PC-3 (cell line): ENCODE measurements at regions not wholly inside any gene's neighbourhood (a gene's known extent, or its start where the extent isn't known, plus 50 kb on each side); places are given as distances from the start of the nearest gene placed in this dataset.

Experiments used
- ATAC-seq: fragments of 200-7000 bp; cut with Tn5 transposase; 2 replicates; pipeline ENCODE4 v1.9.1; 2020; ENCODE audit warnings: mild to moderate bottlenecking, moderate library complexity
- BruUV-seq: library from RNA; stranded (reverse); fragments of 400-500 nt; replicated peaks from 2 replicates; lab custom pipeline; 2021; lab: Mats Ljungman, UMichigan
- CTCF ChIA-PET: fragments of 300-600 bp; sonication (Branson Sonifier 250); formaldehyde crosslinking; loops from one replicate; lab custom pipeline; 2022; ENCODE audit warnings: antibody characterized with exemption; lab: Charles Lee
- POLR2A ChIA-PET: fragments of 300-600 bp; sonication (Branson Sonifier 250); formaldehyde crosslinking; loops from one replicate; lab custom pipeline; 2022; ENCODE audit warnings: antibody characterized with exemption; ENCODE audit not compliant: unreplicated experiment; lab: Charles Lee
- DNase-seq: peaks from one replicate; pipeline ENCODE4 v3.0.0-alpha.2; 2015
- H2AFZ ChIP-seq: fragments of 300-600 bp; sonication (generic); 2 replicates; pipeline ENCODE4 v1.6.0; 2016; ENCODE audit warnings: antibody characterized with exemption, low read length
- H3F3A ChIP-seq: fragments of 300-600 bp; sonication (generic); one replicate; pipeline ENCODE4 v1.6.0; 2017; ENCODE audit warnings: antibody characterized with exemption, low read length, control low read depth, mild to moderate bottlenecking; ENCODE audit not compliant: unreplicated experiment
- H3K27ac ChIP-seq: fragments of 300-600 bp; sonication (generic); 2 replicates; pipeline ENCODE4 v1.5.1; 2016; ENCODE audit warnings: mild to moderate bottlenecking, low read length
- H3K27me3 ChIP-seq: fragments of 300-600 bp; sonication (generic); 2 replicates; pipeline ENCODE4 v1.6.1; 2016; ENCODE audit warnings: low read length, mixed read lengths
- H3K36me3 ChIP-seq: fragments of 300-600 bp; sonication (generic); 2 replicates; pipeline ENCODE4 v1.6.1; 2016; ENCODE audit warnings: low read depth, mixed run types, low read length, mixed read lengths
- H3K4me1 ChIP-seq: fragments of 300-600 bp; sonication (generic); 2 replicates; pipeline ENCODE4 v1.5.1; 2016; ENCODE audit warnings: low read length; ENCODE audit not compliant: insufficient read depth
- H3K4me2 ChIP-seq: fragments of 300-600 bp; sonication (generic); 2 replicates; pipeline ENCODE4 v1.6.0; 2016; ENCODE audit warnings: low read length
- H3K4me3 ChIP-seq: fragments of 300-600 bp; sonication (generic); 2 replicates; pipeline ENCODE4 v1.5.1; 2016; ENCODE audit warnings: mild to moderate bottlenecking, low read length, mixed read lengths
- H3K79me2 ChIP-seq: fragments of 300-600 bp; sonication (generic); 2 replicates; pipeline ENCODE4 v1.6.1; 2017; ENCODE audit warnings: low read length, mixed read lengths
- H3K9ac ChIP-seq: fragments of 300-600 bp; sonication (generic); 2 replicates; pipeline ENCODE4 v1.6.0; 2016; ENCODE audit warnings: mild to moderate bottlenecking, low read length
- H3K9me2 ChIP-seq: fragments of 300-600 bp; sonication (generic); replicated peaks from 2 replicates; pipeline ENCODE4 v1.6.1; 2016; ENCODE audit warnings: mixed run types, low read length, mixed read lengths
- H3K9me3 ChIP-seq: fragments of 300-600 bp; sonication (generic); 2 replicates; pipeline ENCODE4 v1.6.1; 2016; ENCODE audit warnings: low read length, mixed read lengths
- H4K20me1 ChIP-seq: fragments of 300-600 bp; sonication (generic); 2 replicates; pipeline ENCODE4 v1.6.1; 2016; ENCODE audit warnings: low read length, mixed read lengths
- EZH2 ChIP-seq: fragments of 300-600 bp; sonication (generic); IDR thresholded peaks from one replicate; pipeline ENCODE4 v1.6.1; 2017; ENCODE audit warnings: antibody characterized with exemption, mild to moderate bottlenecking, low read length; ENCODE audit not compliant: unreplicated experiment
- EZH2phosphoT487 ChIP-seq: fragments of 300-600 bp; sonication (generic); IDR thresholded peaks from 2 replicates; pipeline ENCODE4 v1.6.1; 2018; ENCODE audit warnings: mild to moderate bottlenecking, antibody characterized with exemption, low read length, borderline replicate concordance
- intact Hi-C: fragments of 100-400 bp; cut with micrococcal nuclease; formaldehyde crosslinking; loops from 2 replicates; pipeline ENCODE4 v1.9.0; 2023
- TF ChIP-seq, protein P1 (sequence below): fragments of 300-600 bp; sonication (generic); conservative IDR thresholded peaks from 2 replicates; pipeline ENCODE4 v1.5.1; 2017; ENCODE audit warnings: antibody characterized with exemption, low read depth, mild to moderate bottlenecking, low read length

DNA sequence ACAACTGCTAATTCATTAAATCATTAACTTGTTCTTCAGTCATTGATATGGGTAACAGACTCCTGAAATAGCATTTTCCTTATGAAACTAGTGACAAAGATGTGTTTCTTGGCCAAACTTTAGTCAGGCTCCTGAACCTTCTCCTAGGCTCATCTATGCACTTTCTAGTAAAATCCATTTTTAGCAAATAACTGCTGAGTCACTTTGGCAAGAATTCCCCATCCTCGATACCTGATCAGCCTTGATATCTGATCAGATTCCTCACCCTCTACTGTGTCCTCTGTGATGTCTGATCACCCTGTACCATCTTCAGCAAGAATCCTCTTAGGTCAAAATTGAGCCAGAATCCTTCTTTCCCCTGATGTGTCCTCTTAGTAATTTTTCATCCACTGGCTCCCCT is 161.2 kb upstream of the TAPT1 start:
- no peaks in the 10 kb centered on the region for H3F3A ChIP-seq
- no peak overlapping the region for H3K4me2 ChIP-seq
- no peak overlapping the region for H3K4me3 ChIP-seq
- ChIA-PET POLR2A (no interaction called here), CTCF (no interaction called here)
- H3K9ac ChIP-seq, result no peak overlapping the region
- H3K9me2 ChIP-seq, result no peaks in the 10 kb centered on the region
- DNase-seq (no peak), ATAC-seq (no peak)
- TF ChIP-seq EZH2phosphoT487, result no peak
- no peak for TF ChIP-seq EZH2
- TF ChIP-seq, protein P1, sequence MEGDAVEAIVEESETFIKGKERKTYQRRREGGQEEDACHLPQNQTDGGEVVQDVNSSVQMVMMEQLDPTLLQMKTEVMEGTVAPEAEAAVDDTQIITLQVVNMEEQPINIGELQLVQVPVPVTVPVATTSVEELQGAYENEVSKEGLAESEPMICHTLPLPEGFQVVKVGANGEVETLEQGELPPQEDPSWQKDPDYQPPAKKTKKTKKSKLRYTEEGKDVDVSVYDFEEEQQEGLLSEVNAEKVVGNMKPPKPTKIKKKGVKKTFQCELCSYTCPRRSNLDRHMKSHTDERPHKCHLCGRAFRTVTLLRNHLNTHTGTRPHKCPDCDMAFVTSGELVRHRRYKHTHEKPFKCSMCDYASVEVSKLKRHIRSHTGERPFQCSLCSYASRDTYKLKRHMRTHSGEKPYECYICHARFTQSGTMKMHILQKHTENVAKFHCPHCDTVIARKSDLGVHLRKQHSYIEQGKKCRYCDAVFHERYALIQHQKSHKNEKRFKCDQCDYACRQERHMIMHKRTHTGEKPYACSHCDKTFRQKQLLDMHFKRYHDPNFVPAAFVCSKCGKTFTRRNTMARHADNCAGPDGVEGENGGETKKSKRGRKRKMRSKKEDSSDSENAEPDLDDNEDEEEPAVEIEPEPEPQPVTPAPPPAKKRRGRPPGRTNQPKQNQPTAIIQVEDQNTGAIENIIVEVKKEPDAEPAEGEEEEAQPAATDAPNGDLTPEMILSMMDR, result no peak
- H3K4me1 ChIP-seq, result no peaks in the 10 kb centered on the region
- no peaks in the 10 kb centered on the region for H3K79me2 ChIP-seq
- no peaks in the 10 kb centered on the region for H3K27me3 ChIP-seq
- BruUV-seq, result no TSS peak
- H2AFZ ChIP-seq, result no peak overlapping the region
- H4K20me1 ChIP-seq, result no peaks in the 10 kb centered on the region
- H3K9me3 ChIP-seq, result no peaks in the 10 kb centered on the region
- no peaks in the 10 kb centered on the region for H3K36me3 ChIP-seq
- intact Hi-C loops, result no loop called here
- no peak overlapping the region for H3K27ac ChIP-seq

DNA sequence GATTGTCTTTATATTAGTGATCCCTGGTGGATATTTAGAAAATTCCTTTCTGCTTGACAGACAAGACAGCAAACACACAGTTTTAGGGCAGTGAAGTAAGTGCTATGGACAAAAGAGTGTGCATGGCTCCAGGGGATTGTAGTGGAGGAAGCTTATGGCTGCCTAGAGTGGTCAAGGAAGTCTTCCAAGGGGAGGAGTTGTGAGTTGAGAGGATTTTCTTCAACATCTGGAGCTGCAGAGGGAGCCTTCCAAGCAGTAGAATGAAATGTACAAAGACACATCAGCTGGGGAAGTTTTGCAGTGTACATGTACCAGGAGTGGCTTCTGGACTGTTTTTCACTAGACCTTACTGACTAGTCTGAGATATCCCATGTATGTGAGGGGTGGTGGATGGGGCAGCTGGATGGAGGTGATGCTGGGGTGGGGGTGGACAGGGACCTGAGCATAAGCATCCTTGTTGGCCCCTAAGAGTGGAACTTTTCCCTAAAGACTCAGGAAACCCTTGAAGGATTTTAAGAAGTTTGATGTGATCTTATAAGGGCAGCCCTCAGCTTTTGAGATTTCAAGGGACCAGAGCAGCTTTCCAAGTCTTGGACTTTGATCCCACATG is 160.5 kb upstream of the TAPT1 start:
- TF ChIP-seq EZH2 (no peak), EZH2phosphoT487 (no peak)
- TF ChIP-seq, protein P1, result no peak
- Histone ChIP-seq H4K20me1 (no peaks in the 10 kb centered on the region), H2AFZ (no peak overlapping the region), H3K9me3 (no peaks in the 10 kb centered on the region), H3K27ac (no peak overlapping the region), H3K9me2 (no peaks in the 10 kb centered on the region), H3K79me2 (no peaks in the 10 kb centered on the region), H3K4me2 (no peak overlapping the region), H3K4me3 (no peak overlapping the region), H3K27me3 (no peaks in the 10 kb centered on the region), H3K4me1 (no peaks in the 10 kb centered on the region), H3K9ac (no peak overlapping the region), H3F3A (no peaks in the 10 kb centered on the region), H3K36me3 (no peaks in the 10 kb centered on the region)
- BruUV-seq, result no TSS peak
- ChIA-PET CTCF (no interaction called here), POLR2A (no interaction called here)
- intact Hi-C loops, result no loop called here
- no peak for DNase-seq
- no peak for ATAC-seq

DNA sequence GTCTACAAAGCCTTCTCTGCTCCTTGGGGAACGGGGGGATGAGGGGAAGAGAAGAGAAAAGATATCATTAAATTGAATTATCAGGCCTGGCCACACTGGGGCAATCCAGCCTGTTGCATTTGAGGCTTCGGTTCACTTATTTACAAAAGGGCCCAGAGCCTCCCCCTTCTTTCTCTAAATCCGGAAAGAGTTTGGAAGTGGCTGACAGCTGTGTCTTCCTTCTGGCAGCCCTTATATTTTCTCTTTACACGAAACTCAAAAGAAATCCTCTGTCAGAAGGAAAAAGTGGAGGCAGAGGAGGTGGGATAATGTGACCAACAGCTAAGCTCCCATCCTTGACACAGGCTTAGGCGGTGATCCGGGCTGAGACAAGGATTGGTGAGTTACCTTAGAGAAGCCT is 158.3 kb upstream of the TAPT1 start:
- no peaks in the 10 kb centered on the region for H3K9me2 ChIP-seq
- TF ChIP-seq EZH2phosphoT487, result no peak
- TF ChIP-seq EZH2, result no peak
- TF ChIP-seq, protein P1, result no peak
- ChIA-PET POLR2A (no interaction called here), CTCF (no interaction called here)
- no peaks in the 10 kb centered on the region for H3K79me2 ChIP-seq
- H3K4me3 ChIP-seq, result no peak overlapping the region
- H4K20me1 ChIP-seq, result no peaks in the 10 kb centered on the region
- H3F3A ChIP-seq, result no peaks in the 10 kb centered on the region
- no peak overlapping the region for H2AFZ ChIP-seq
- DNase-seq (no peak), ATAC-seq (no peak)
- H3K9ac ChIP-seq, result no peak overlapping the region
- H3K4me1 ChIP-seq, result no peaks in the 10 kb centered on the region
- BruUV-seq, result no TSS peak
- intact Hi-C loops, result no loop called here
- no peak overlapping the region for H3K27ac ChIP-seq
- no peaks in the 10 kb centered on the region for H3K27me3 ChIP-seq
- H3K36me3 ChIP-seq, result no peaks in the 10 kb centered on the region
- no peak overlapping the region for H3K4me2 ChIP-seq
- no peaks in the 10 kb centered on the region for H3K9me3 ChIP-seq
